ENCODE measurements at regions not wholly inside any gene's neighbourhood (a gene's known extent, or its start where the extent isn't known, plus 50 kb on each side); places are given as distances from the start of the nearest gene placed in this dataset.

DNA sequence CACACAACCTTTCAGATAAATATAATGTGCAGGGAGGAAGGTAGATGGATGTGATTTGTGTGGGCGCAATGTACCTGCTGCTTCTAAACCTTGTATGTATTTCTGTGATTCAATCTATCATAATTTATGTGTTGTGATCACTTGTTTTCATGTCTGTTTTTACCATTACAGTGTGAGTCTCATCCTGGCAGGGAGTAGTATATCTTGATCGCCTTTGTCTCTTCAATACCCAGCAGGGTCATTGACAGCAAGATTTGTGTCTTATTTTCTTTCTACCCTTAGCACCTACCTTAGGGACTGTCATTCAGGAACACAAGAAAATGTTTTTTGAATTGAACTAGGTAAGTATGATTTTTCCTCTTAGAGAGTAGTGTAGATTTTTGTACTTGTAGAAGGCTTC, 83.7 kb upstream of the SELENOK start:
- no peak overlapping the region for H3K4me3 Mint-ChIP-seq
- H3K4me1 Mint-ChIP-seq (ENCODE audit: low read depth): no peaks in the 10 kb centered on the region
- H3K27ac Mint-ChIP-seq: no peak overlapping the region
- no peaks in the 10 kb centered on the region for H3K36me3 Mint-ChIP-seq (ENCODE audit: low read depth)
- peaks cover 25% of the 10 kb centered on the region for H3K9me3 Mint-ChIP-seq
- intact Hi-C loops (cut with micrococcal nuclease): no loop called here
- ATAC-seq (no peak), DNase-seq (no peak)
- TF ChIP-seq, protein P1, sequence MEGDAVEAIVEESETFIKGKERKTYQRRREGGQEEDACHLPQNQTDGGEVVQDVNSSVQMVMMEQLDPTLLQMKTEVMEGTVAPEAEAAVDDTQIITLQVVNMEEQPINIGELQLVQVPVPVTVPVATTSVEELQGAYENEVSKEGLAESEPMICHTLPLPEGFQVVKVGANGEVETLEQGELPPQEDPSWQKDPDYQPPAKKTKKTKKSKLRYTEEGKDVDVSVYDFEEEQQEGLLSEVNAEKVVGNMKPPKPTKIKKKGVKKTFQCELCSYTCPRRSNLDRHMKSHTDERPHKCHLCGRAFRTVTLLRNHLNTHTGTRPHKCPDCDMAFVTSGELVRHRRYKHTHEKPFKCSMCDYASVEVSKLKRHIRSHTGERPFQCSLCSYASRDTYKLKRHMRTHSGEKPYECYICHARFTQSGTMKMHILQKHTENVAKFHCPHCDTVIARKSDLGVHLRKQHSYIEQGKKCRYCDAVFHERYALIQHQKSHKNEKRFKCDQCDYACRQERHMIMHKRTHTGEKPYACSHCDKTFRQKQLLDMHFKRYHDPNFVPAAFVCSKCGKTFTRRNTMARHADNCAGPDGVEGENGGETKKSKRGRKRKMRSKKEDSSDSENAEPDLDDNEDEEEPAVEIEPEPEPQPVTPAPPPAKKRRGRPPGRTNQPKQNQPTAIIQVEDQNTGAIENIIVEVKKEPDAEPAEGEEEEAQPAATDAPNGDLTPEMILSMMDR (IDR thresholded peaks at IDR 0.05): no peak
- POLR2A ChIA-PET: no interaction called here
- CTCF ChIA-PET: no interaction called here
- H3K27me3 Mint-ChIP-seq: peaks cover 4% of the 10 kb centered on the region

DNA sequence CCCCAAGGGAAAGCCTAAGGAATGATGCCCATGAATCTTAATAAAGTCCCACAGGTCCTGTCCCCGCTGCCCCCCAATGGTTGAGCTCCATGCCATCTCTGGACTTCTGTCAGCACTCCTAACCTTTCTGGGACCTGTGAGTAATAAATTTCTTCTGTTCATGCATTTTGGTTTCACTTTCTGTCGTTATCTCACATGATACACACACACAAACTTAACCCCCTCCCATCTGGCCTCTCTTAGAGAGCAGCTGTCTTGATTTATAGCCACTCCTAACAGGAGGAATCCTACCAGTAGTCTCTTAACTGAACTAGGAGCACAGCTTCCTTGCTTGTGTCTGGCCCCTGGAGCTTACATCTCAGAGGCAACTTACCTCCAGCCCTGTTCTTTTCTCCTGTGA, 82.7 kb upstream of the SELENOK start:
- ATAC-seq: no peak
- DNase-seq: no peak
- H3K9me3 Mint-ChIP-seq: peaks cover 25% of the 10 kb centered on the region
- intact Hi-C loops (cut with micrococcal nuclease): no loop called here
- no peaks in the 10 kb centered on the region for H3K27me3 Mint-ChIP-seq
- H3K36me3 Mint-ChIP-seq (ENCODE audit: low read depth): no peaks in the 10 kb centered on the region
- TF ChIP-seq, protein P1 (IDR thresholded peaks at IDR 0.05): no peak
- no peak overlapping the region for H3K27ac Mint-ChIP-seq
- ChIA-PET CTCF (no interaction called here), POLR2A (no interaction called here)
- H3K4me3 Mint-ChIP-seq: no peak overlapping the region
- no peaks in the 10 kb centered on the region for H3K4me1 Mint-ChIP-seq (ENCODE audit: low read depth)

DNA sequence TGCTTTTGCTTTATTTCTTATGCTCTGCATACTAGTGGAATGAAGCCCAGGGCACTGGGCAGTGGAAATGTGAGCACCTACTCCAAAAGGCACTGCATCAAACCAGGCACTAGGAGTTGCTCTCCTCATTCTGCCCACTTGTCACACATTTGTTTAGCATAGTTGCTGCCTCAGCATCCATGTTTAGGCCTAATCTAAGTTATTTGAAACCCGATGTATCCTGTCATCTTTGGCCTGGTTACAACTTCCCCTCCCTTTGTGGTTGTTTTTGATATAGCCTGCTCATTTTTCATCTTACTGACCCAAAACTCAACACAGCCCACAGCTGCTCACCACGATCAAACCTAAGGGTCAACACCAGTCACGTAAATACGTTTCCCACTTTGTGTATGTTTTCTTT, 82.2 kb upstream of the SELENOK start:
- Mint-ChIP-seq H3K4me1 (ENCODE audit: low read depth) (no peaks in the 10 kb centered on the region), H3K27ac (no peak overlapping the region), H3K9me3 (peaks cover 25% of the 10 kb centered on the region), H3K27me3 (no peaks in the 10 kb centered on the region), H3K36me3 (ENCODE audit: low read depth) (no peaks in the 10 kb centered on the region), H3K4me3 (no peak overlapping the region)
- DNase-seq (no peak), ATAC-seq (no peak)
- CTCF ChIA-PET: no interaction called here
- POLR2A ChIA-PET: no interaction called here
- intact Hi-C loops (cut with micrococcal nuclease): no loop called here
- TF ChIP-seq, protein P1 (IDR thresholded peaks at IDR 0.05): no peak

DNA sequence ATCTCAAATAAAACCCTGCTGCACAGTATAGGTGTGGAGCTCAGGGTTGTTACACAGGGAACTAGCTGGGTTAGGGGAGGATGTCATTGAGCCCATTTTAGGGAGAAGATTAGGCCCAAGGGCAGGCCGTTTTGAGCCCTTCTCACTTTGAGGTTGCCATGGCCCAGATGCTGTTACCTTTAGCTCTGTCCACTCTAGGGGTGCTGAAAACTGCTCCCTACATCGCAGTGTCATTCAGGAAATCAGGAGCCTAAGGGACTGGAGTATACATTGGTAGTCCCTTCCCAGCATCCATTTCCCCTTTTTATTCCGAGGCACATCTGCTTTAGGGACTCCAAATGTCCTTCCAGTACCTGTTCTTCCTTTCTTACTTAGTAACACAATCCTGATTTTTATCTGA, 79.0 kb upstream of the SELENOK start:
- Mint-ChIP-seq H3K27ac (no peak overlapping the region), H3K9me3 (peaks cover 19% of the 10 kb centered on the region), H3K4me3 (no peak overlapping the region), H3K27me3 (no peaks in the 10 kb centered on the region), H3K4me1 (ENCODE audit: low read depth) (no peaks in the 10 kb centered on the region), H3K36me3 (ENCODE audit: low read depth) (no peaks in the 10 kb centered on the region)
- DNase-seq (no peak), ATAC-seq (no peak)
- ChIA-PET CTCF (interaction anchor here (1.0 kb wide), 1 partner anchor 32 kb away, joined by 3 read pairs; no protein-coding TSS in a partner anchor), POLR2A (no interaction called here)
- intact Hi-C loops (cut with micrococcal nuclease): no loop called here
- TF ChIP-seq, protein P1 (IDR thresholded peaks at IDR 0.05): no peak

DNA sequence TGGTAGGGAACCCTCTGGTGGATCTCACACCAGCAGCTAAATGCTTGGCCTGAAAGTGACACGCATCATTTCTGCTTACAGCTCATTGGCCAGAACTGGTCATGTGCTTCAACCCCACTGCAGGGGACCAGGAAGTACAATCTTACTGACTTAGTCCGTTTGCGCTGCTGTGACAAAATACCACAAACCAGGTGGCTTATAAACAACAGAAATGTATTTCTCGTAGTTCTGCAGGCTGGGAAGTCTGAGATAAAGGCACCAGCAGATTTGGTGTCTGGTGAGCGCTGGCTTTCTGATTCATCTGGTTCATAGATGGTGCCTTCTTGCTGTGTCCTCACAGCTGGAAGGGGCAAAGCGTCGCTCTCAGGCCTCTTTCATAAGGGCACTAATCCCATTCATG, 77.4 kb upstream of the SELENOK start:
- TF ChIP-seq, protein P1 (IDR thresholded peaks at IDR 0.05): no peak
- H3K27me3 Mint-ChIP-seq: no peaks in the 10 kb centered on the region
- ChIA-PET CTCF (no interaction called here), POLR2A (interaction anchor here (0.6 kb wide), 1 partner anchor 1955 kb away, joined by 3 read pairs; no protein-coding TSS in a partner anchor)
- DNase-seq (no peak), ATAC-seq (no peak)
- no peak overlapping the region for H3K4me3 Mint-ChIP-seq
- H3K4me1 Mint-ChIP-seq (ENCODE audit: low read depth): no peaks in the 10 kb centered on the region
- intact Hi-C loops (cut with micrococcal nuclease): no loop called here
- H3K36me3 Mint-ChIP-seq (ENCODE audit: low read depth): no peaks in the 10 kb centered on the region
- H3K27ac Mint-ChIP-seq: no peak overlapping the region
- H3K9me3 Mint-ChIP-seq: peaks cover 15% of the 10 kb centered on the region
